Ovary (tissue), 3 donors: ENCODE measurements at regions not wholly inside any gene's neighbourhood (a gene's known extent, or its start where the extent isn't known, plus 50 kb on each side); places are given as distances from the start of the nearest gene placed in this dataset.

Experiments
- CTCF ChIP-seq, 3 donors: fragments of 450-650 bp in 2 of 3; fragments of 200-600 bp in 1 of 3; IDR thresholded peaks; one replicate each; pipeline versions ENCODE4 v1.5.1 to v1.8.0; 2016 to 2022; ENCODE audit warnings: antibody characterized with exemption in 3 of 3, mild to moderate bottlenecking in 1 of 3
- POLR2A ChIP-seq: fragments of 450-650 bp; IDR thresholded peaks from one replicate; pipeline ENCODE4 v1.6.1; 2017; ENCODE audit warnings: antibody characterized with exemption, mild to moderate bottlenecking, moderate library complexity
- donor health status: DM: no; HTN: no; CAD: no.

GRCh38 chr5:87733897-87734296 is 321.2 kb upstream of the CCNH start:
- TF ChIP-seq CTCF (IDR thresholded peaks at IDR 0.05) (no peak), POLR2A (no peak)
